OCI-LY7 (cell line): ENCODE measurements at regions not wholly inside any gene's neighbourhood (a gene's known extent, or its start where the extent isn't known, plus 50 kb on each side); places are given as distances from the start of the nearest gene placed in this dataset.

Source experiments
- BruUV-seq: library from RNA; stranded (reverse); fragments of 400-500 nt; replicated peaks from 2 replicates; lab custom pipeline; 2021; lab: Mats Ljungman, UMichigan
- CTCF ChIA-PET: fragments of 300-600 bp; sonication (Branson Sonifier 250); formaldehyde crosslinking; loops from one replicate; lab custom pipeline; 2022; ENCODE audit warnings: antibody characterized with exemption; ENCODE audit not compliant: unreplicated experiment; lab: Charles Lee
- POLR2A ChIA-PET: fragments of 300-600 bp; sonication (Branson Sonifier 250); formaldehyde crosslinking; loops from one replicate; lab custom pipeline; 2022; ENCODE audit warnings: antibody characterized with exemption; lab: Charles Lee
- DNase-seq: peaks from one replicate; pipeline ENCODE4 v3.0.0-alpha.2; 2015; ENCODE audit warnings: low spot score
- H2AFZ ChIP-seq: fragments of 200-600 bp; sonication (generic), shearing (Covaris generic); 2 replicates; pipeline ENCODE4 v1.6.1; 2014; ENCODE audit warnings: mild to moderate bottlenecking, antibody characterized with exemption, low read length, moderate library complexity
- H3K27ac ChIP-seq: fragments of 200-600 bp; sonication (generic); 2 replicates; pipeline ENCODE4 v1.5.1; 2014; ENCODE audit warnings: mixed run types, low read depth, mild to moderate bottlenecking, moderate library complexity, low read length, inconsistent platforms; ENCODE audit not compliant: poor library complexity, severe bottlenecking
- H3K36me3 ChIP-seq: fragments of 200-600 bp; sonication (generic); 2 replicates; pipeline ENCODE4 v1.6.1; 2014; ENCODE audit warnings: mild to moderate bottlenecking, antibody characterized with exemption, low read length, moderate library complexity, mixed read lengths; ENCODE audit not compliant: insufficient read depth
- H3K4me1 ChIP-seq: fragments of 200-600 bp; sonication (generic); 2 replicates; pipeline ENCODE4 v1.5.1; 2014; ENCODE audit warnings: mild to moderate bottlenecking, low read length; ENCODE audit not compliant: insufficient read depth, poor library complexity, severe bottlenecking
- H3K4me2 ChIP-seq: fragments of 200-600 bp; sonication (generic); 2 replicates; pipeline ENCODE4 v1.6.1; 2014; ENCODE audit warnings: mild to moderate bottlenecking, low read length
- H3K4me3 ChIP-seq: fragments of 200-600 bp; sonication (generic); 2 replicates; pipeline ENCODE4 v1.5.1; 2014; ENCODE audit warnings: mild to moderate bottlenecking, low read depth, low read length; ENCODE audit not compliant: poor library complexity, severe bottlenecking
- H3K79me2 ChIP-seq: fragments of 200-600 bp; sonication (generic); 2 replicates; pipeline ENCODE4 v1.6.1; 2016; ENCODE audit warnings: low read depth, mild to moderate bottlenecking, low read length, moderate library complexity, mixed read lengths; ENCODE audit not compliant: insufficient read depth
- H3K9me2 ChIP-seq: fragments of 200-600 bp; sonication (generic); 2 replicates; pipeline ENCODE4 v1.6.1; 2016; ENCODE audit warnings: mild to moderate bottlenecking, low read length, mixed read lengths; ENCODE audit not compliant: insufficient read depth
- H3K9me3 ChIP-seq: fragments of 200-600 bp; sonication (generic); 2 replicates; pipeline ENCODE4 v1.6.1; 2014; ENCODE audit warnings: mild to moderate bottlenecking, mixed run types, low read length, mixed read lengths
- H4K20me1 ChIP-seq: fragments of 200-600 bp; sonication (generic); 2 replicates; pipeline ENCODE4 v1.6.1; 2014; ENCODE audit warnings: mild to moderate bottlenecking, antibody characterized with exemption, low read length, moderate library complexity, mixed read lengths; ENCODE audit not compliant: insufficient read depth
- CTCF ChIP-seq: fragments of 200-600 bp; sonication (generic); conservative IDR thresholded peaks from 2 replicates; pipeline ENCODE4 v1.5.1; 2014; ENCODE audit warnings: mild to moderate bottlenecking, antibody characterized with exemption, low read length, moderate library complexity, mixed read lengths
- EZH2phosphoT487 ChIP-seq: fragments of 200-600 bp; sonication (generic); IDR thresholded peaks from 2 replicates; pipeline ENCODE4 v1.6.1; 2018; ENCODE audit warnings: low read depth, borderline replicate concordance, mild to moderate bottlenecking, mixed run types, antibody characterized with exemption, low read length, moderate library complexity, mixed read lengths
- intact Hi-C: fragments of 100-400 bp; cut with micrococcal nuclease; formaldehyde crosslinking; loops from one replicate; pipeline ENCODE4 v1.10.0; 2022; ENCODE audit not compliant: unreplicated experiment

- Histone ChIP-seq H4K20me1 (no peaks in the 10 kb centered on the region), H3K4me2 (no peak overlapping the region), H3K4me1 (no peaks in the 10 kb centered on the region), H3K79me2 (no peaks in the 10 kb centered on the region), H3K9me2 (no peaks in the 10 kb centered on the region), H3K27ac (no peak overlapping the region), H2AFZ (no peak overlapping the region), H3K9me3 (no peaks in the 10 kb centered on the region), H3K4me3 (no peak overlapping the region), H3K36me3 (no peaks in the 10 kb centered on the region)
- BruUV-seq = no TSS peak
- POLR2A ChIA-PET = no interaction called here
- intact Hi-C loops = no loop called here
- no peak for TF ChIP-seq EZH2phosphoT487
- TF ChIP-seq CTCF = no peak
- DNase-seq = no peak
- CTCF ChIA-PET = no interaction called here
Observed at GRCh38 chr7:52472006-52472620, 563.3 kb upstream of the POM121L12 start.

GRCh38 chr7:52465216-52465615 is 570.2 kb upstream of the POM121L12 start:
- 0 out of 2 replicates have a peak, but pooled peaks cover 3% of the 10 kb centered on the region for H3K9me2 ChIP-seq
- no peak overlapping the region for H3K27ac ChIP-seq
- TF ChIP-seq CTCF = no peak
- no peak for TF ChIP-seq EZH2phosphoT487
- H3K4me2 ChIP-seq = no peak overlapping the region
- H3K4me3 ChIP-seq = no peak overlapping the region
- ChIA-PET CTCF (no interaction called here), POLR2A (no interaction called here)
- H3K79me2 ChIP-seq = no peaks in the 10 kb centered on the region
- intact Hi-C loops = no loop called here
- no peaks in the 10 kb centered on the region for H3K9me3 ChIP-seq
- no peaks in the 10 kb centered on the region for H4K20me1 ChIP-seq
- no peak overlapping the region for H2AFZ ChIP-seq
- no peak for DNase-seq
- H3K4me1 ChIP-seq = no peaks in the 10 kb centered on the region
- no peaks in the 10 kb centered on the region for H3K36me3 ChIP-seq
- no TSS peak for BruUV-seq

- TF ChIP-seq EZH2phosphoT487 (no peak), CTCF (no peak)
- no peaks in the 10 kb centered on the region for H3K79me2 ChIP-seq
- CTCF ChIA-PET = no interaction called here
- no peak overlapping the region for H2AFZ ChIP-seq
- H3K4me2 ChIP-seq = no peak overlapping the region
- H3K4me1 ChIP-seq = no peaks in the 10 kb centered on the region
- H3K4me3 ChIP-seq = no peak overlapping the region
- H3K9me2 ChIP-seq = 0 out of 2 replicates have a peak, but pooled peaks cover 3% of the 10 kb centered on the region
- H4K20me1 ChIP-seq = no peaks in the 10 kb centered on the region
- H3K27ac ChIP-seq = no peak overlapping the region
- intact Hi-C loops = no loop called here
- POLR2A ChIA-PET = no interaction called here
- BruUV-seq = no TSS peak
- H3K9me3 ChIP-seq = no peaks in the 10 kb centered on the region
- no peak for DNase-seq
- H3K36me3 ChIP-seq = no peaks in the 10 kb centered on the region
Observed at GRCh38 chr7:52463341-52463740, 572.1 kb upstream of the POM121L12 start.
